ENCODE measurements at regions not wholly inside any gene's neighbourhood (a gene's known extent, or its start where the extent isn't known, plus 50 kb on each side); places are given as distances from the start of the nearest gene placed in this dataset.

- DNase-seq, result no peak
Observed at GRCh38 chr5:92460505-92460904, 1077.4 kb upstream of the ARRDC3 start.

- DNase-seq, result no peak
Observed at GRCh38 chr5:92459654-92460053, 1076.5 kb upstream of the ARRDC3 start.

- no peak for DNase-seq
Observed at GRCh38 chr5:92455011-92455410, 1071.9 kb upstream of the ARRDC3 start.

GRCh38 chr5:92444888-92445287 is 1061.8 kb upstream of the ARRDC3 start:
- DNase-seq, result no peak

- no peak for DNase-seq
Observed at GRCh38 chr5:92435781-92436180, 1052.7 kb upstream of the ARRDC3 start.

- DNase-seq, result no peak
Observed at GRCh38 chr5:92429646-92430045, 1046.5 kb upstream of the ARRDC3 start.

GRCh38 chr5:92428415-92428814 is 1045.3 kb upstream of the ARRDC3 start:
- DNase-seq, result no peak

- no peak for DNase-seq
Observed at GRCh38 chr5:92424785-92425426, 1041.8 kb upstream of the ARRDC3 start.

GRCh38 chr5:92421942-92422341 is 1038.8 kb upstream of the ARRDC3 start:
- no peak for DNase-seq

GRCh38 chr5:92421196-92421595 is 1038.1 kb upstream of the ARRDC3 start:
- DNase-seq, result no peak

GRCh38 chr5:92419261-92419660 is 1036.1 kb upstream of the ARRDC3 start:
- DNase-seq, result no peak

GRCh38 chr5:92418341-92418740 is 1035.2 kb upstream of the ARRDC3 start:
- no peak for DNase-seq

GRCh38 chr5:92409134-92409533 is 1026.0 kb upstream of the ARRDC3 start:
- no peak for DNase-seq

GRCh38 chr5:92402956-92403702 is 1020.0 kb upstream of the ARRDC3 start:
- no peak for DNase-seq

GRCh38 chr5:92402045-92402444 is 1018.9 kb upstream of the ARRDC3 start:
- DNase-seq, result no peak

GRCh38 chr5:92401492-92401891 is 1018.4 kb upstream of the ARRDC3 start:
- no peak for DNase-seq

- DNase-seq, result no peak
Observed at GRCh38 chr5:92394936-92395335, 1011.8 kb upstream of the ARRDC3 start.

GRCh38 chr5:92390657-92391056 is 1007.5 kb upstream of the ARRDC3 start:
- no peak for DNase-seq

- no peak for DNase-seq
Observed at GRCh38 chr5:92380069-92380770, 997.1 kb upstream of the ARRDC3 start.

GRCh38 chr5:92378966-92379611 is 996.0 kb upstream of the ARRDC3 start:
- no peak for DNase-seq

- DNase-seq, result no peak
Observed at GRCh38 chr5:92374859-92375258, 991.7 kb upstream of the ARRDC3 start.

- DNase-seq, result no peak
Observed at GRCh38 chr5:92372766-92373165, 989.6 kb upstream of the ARRDC3 start.

GRCh38 chr5:92371889-92372235 is 988.7 kb upstream of the ARRDC3 start:
- no peak for DNase-seq
